GM10248 (cell line): ENCODE measurements at regions not wholly inside any gene's neighbourhood (a gene's known extent, or its start where the extent isn't known, plus 50 kb on each side); places are given as distances from the start of the nearest gene placed in this dataset.

Experiments
- CTCF ChIA-PET: fragments of 300-600 bp; sonication (Branson Sonifier 250); formaldehyde crosslinking; extraction: SDS; loops from one replicate; lab custom pipeline; 2021; ENCODE audit warnings: antibody characterized with exemption; lab: Yijun Ruan, JAX
- POLR2A ChIA-PET: fragments of 350-650 bp; sonication (Branson Sonifier 250); formaldehyde crosslinking; extraction: SDS; loops from one replicate; lab custom pipeline; 2020; ENCODE audit warnings: antibody characterized with exemption; lab: Yijun Ruan, JAX
- DNase-seq: peaks from one replicate; pipeline ENCODE4 v3.0.0; 2012; ENCODE audit errors: extremely low spot score
- TF ChIP-seq, protein P1 (sequence below): IDR thresholded peaks from 2 replicates; pipeline ENCODE4 v1.5.1; 2012; ENCODE audit warnings: mild to moderate bottlenecking, low read depth; ENCODE audit errors: extremely low read depth, missing control alignments, control extremely low read depth

GRCh38 chrX:21153033-21153432, 221.2 kb upstream of the CNKSR2 start:
- POLR2A ChIA-PET: no interaction called here
- CTCF ChIA-PET: no interaction called here
- DNase-seq: no peak
- TF ChIP-seq, protein P1, sequence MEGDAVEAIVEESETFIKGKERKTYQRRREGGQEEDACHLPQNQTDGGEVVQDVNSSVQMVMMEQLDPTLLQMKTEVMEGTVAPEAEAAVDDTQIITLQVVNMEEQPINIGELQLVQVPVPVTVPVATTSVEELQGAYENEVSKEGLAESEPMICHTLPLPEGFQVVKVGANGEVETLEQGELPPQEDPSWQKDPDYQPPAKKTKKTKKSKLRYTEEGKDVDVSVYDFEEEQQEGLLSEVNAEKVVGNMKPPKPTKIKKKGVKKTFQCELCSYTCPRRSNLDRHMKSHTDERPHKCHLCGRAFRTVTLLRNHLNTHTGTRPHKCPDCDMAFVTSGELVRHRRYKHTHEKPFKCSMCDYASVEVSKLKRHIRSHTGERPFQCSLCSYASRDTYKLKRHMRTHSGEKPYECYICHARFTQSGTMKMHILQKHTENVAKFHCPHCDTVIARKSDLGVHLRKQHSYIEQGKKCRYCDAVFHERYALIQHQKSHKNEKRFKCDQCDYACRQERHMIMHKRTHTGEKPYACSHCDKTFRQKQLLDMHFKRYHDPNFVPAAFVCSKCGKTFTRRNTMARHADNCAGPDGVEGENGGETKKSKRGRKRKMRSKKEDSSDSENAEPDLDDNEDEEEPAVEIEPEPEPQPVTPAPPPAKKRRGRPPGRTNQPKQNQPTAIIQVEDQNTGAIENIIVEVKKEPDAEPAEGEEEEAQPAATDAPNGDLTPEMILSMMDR: no peak

GRCh38 chrX:21153503-21153902, 220.7 kb upstream of the CNKSR2 start:
- POLR2A ChIA-PET: no interaction called here
- CTCF ChIA-PET: no interaction called here
- no peak for DNase-seq
- TF ChIP-seq, protein P1: no peak

GRCh38 chrX:21155916-21156315, 218.3 kb upstream of the CNKSR2 start:
- no peak for DNase-seq
- ChIA-PET CTCF (no interaction called here), POLR2A (no interaction called here)
- TF ChIP-seq, protein P1: no peak

GRCh38 chrX:21156632-21157031, 217.6 kb upstream of the CNKSR2 start:
- POLR2A ChIA-PET: no interaction called here
- CTCF ChIA-PET: no interaction called here
- TF ChIP-seq, protein P1: no peak
- no peak for DNase-seq

- TF ChIP-seq, protein P1: no peak
- CTCF ChIA-PET: no interaction called here
- no peak for DNase-seq
- POLR2A ChIA-PET: no interaction called here
These were observed 215.5 kb upstream of the CNKSR2 start for GRCh38 chrX:21158678-21159077.

DNA sequence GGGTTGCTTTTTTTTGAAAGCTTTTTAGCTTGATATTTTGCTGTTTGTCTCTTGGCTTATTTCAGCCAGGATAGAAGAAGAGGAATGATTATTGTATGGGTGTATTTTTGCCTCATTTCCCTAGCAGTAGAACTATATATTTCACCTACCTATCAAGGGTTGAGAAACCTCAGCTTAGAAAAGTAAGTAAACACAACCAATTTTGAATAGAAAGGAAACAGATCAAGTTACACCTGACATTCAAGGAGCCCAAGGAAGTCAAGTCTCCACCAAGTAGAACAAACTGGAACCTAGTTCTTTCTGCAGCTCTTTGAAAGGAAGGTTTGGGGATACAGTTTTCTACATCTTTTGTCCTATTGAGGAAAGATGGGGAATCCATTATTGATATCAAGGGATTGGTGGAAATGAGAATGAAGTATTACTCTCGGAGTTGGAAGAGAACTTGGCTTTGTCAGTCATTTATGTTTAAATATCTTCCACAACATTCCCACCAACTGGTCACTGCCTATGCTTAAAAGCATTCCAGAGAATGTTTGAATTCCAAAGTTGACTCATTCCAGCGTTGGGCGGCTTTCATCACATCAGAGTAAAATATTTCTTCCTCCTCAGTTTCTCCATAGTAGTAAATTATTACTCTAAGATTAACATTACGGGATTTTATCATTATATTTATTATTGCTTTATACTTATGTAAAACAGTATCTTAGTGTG, 207.8 kb upstream of the CNKSR2 start:
- ChIA-PET POLR2A (no interaction called here), CTCF (interaction anchor here (1.0 kb wide), 1 partner anchor 21 kb away, joined by 4 read pairs; no protein-coding TSS in a partner anchor)
- TF ChIP-seq, protein P1: no peak
- no peak for DNase-seq

- CTCF ChIA-PET: no interaction called here
- no peak for DNase-seq
- POLR2A ChIA-PET: no interaction called here
- TF ChIP-seq, protein P1: no peak
These were observed 207.2 kb upstream of the CNKSR2 start for GRCh38 chrX:21167011-21167410.
